ENCODE measurements at regions not wholly inside any gene's neighbourhood (a gene's known extent, or its start where the extent isn't known, plus 50 kb on each side); places are given as distances from the start of the nearest gene placed in this dataset.
"Not testable (repeated sequence)": the region's sequence is repeated elsewhere in the genome, so short reads cannot be mapped to it uniquely, and the experiment has no call there.

- ChIA-PET POLR2A (interaction anchor here (1.1 kb wide), 1 partner anchor 14 kb away, joined by 3 read pairs; no protein-coding TSS in a partner anchor), CTCF (ENCODE audit: unreplicated experiment) (no interaction called here)
- no peaks in the 10 kb centered on the region for H3K36me3 ChIP-seq (ENCODE audit: insufficient read depth, low read length)
- H3K79me2 ChIP-seq (ENCODE audit: insufficient read depth, low read depth, low read length), result no peaks in the 10 kb centered on the region
- DNase-seq (ENCODE audit: low spot score), result no peak
- H4K20me1 ChIP-seq (ENCODE audit: insufficient read depth, low read length), result no peaks in the 10 kb centered on the region
- no peak overlapping the region for H3K4me3 ChIP-seq (ENCODE audit: low read depth, low read length, poor library complexity, severe bottlenecking)
- no TSS peak for BruUV-seq (replicated peaks)
- no peak overlapping the region for H3K27ac ChIP-seq (ENCODE audit: low read depth, low read length, poor library complexity, severe bottlenecking)
- H3K4me1 ChIP-seq (ENCODE audit: insufficient read depth, low read length, poor library complexity, severe bottlenecking), result no peaks in the 10 kb centered on the region
- no peaks in the 10 kb centered on the region for H3K9me3 ChIP-seq (ENCODE audit: low read length)
- H2AFZ ChIP-seq (ENCODE audit: low read length), result no peak overlapping the region
- TF ChIP-seq EZH2phosphoT487 (IDR thresholded peaks at IDR 0.05; ENCODE audit: borderline replicate concordance, low read depth, low read length) (no peak), CTCF (conservative IDR thresholded peaks at IDR 0.05; ENCODE audit: low read length) (no peak)
- no peak overlapping the region for H3K4me2 ChIP-seq (ENCODE audit: low read length)
- intact Hi-C loops (cut with micrococcal nuclease; ENCODE audit: unreplicated experiment), result no loop called here
- no peaks in the 10 kb centered on the region for H3K9me2 ChIP-seq (ENCODE audit: insufficient read depth, low read length)
Observed at GRCh38 chr3:109864452-109864851, 527.1 kb upstream of the DPPA4 start.

GRCh38 chr3:109869586-109869985, 532.2 kb upstream of the DPPA4 start:
- intact Hi-C loops (cut with micrococcal nuclease; ENCODE audit: unreplicated experiment), result no loop called here
- no TSS peak for BruUV-seq (replicated peaks)
- DNase-seq (ENCODE audit: low spot score), result no peak
- H4K20me1 ChIP-seq (ENCODE audit: insufficient read depth, low read length), result no peaks in the 10 kb centered on the region
- H3K4me2 ChIP-seq (ENCODE audit: low read length), result no peak overlapping the region
- H3K9me3 ChIP-seq (ENCODE audit: low read length), result no peaks in the 10 kb centered on the region
- POLR2A ChIA-PET, result no interaction called here
- H3K4me3 ChIP-seq (ENCODE audit: low read depth, low read length, poor library complexity, severe bottlenecking), result no peak overlapping the region
- no peaks in the 10 kb centered on the region for H3K9me2 ChIP-seq (ENCODE audit: insufficient read depth, low read length)
- no peak overlapping the region for H3K27ac ChIP-seq (ENCODE audit: low read depth, low read length, poor library complexity, severe bottlenecking)
- no peak for TF ChIP-seq EZH2phosphoT487 (IDR thresholded peaks at IDR 0.05; ENCODE audit: borderline replicate concordance, low read depth, low read length)
- TF ChIP-seq CTCF (conservative IDR thresholded peaks at IDR 0.05; ENCODE audit: low read length), result no peak
- no peak overlapping the region for H2AFZ ChIP-seq (ENCODE audit: low read length)
- CTCF ChIA-PET (ENCODE audit: unreplicated experiment), result no interaction called here
- no peaks in the 10 kb centered on the region for H3K79me2 ChIP-seq (ENCODE audit: insufficient read depth, low read depth, low read length)
- H3K36me3 ChIP-seq (ENCODE audit: insufficient read depth, low read length), result no peaks in the 10 kb centered on the region
- no peaks in the 10 kb centered on the region for H3K4me1 ChIP-seq (ENCODE audit: insufficient read depth, low read length, poor library complexity, severe bottlenecking)

GRCh38 chr3:109874896-109875708, 537.8 kb upstream of the DPPA4 start:
- no peak for DNase-seq (ENCODE audit: low spot score)
- POLR2A ChIA-PET, result no interaction called here
- Histone ChIP-seq H3K79me2 (ENCODE audit: insufficient read depth, low read depth, low read length) (no peaks in the 10 kb centered on the region), H3K9me2 (ENCODE audit: insufficient read depth, low read length) (no peaks in the 10 kb centered on the region), H3K4me1 (ENCODE audit: insufficient read depth, low read length, poor library complexity, severe bottlenecking) (no peaks in the 10 kb centered on the region), H3K9me3 (ENCODE audit: low read length) (no peaks in the 10 kb centered on the region), H3K4me3 (ENCODE audit: low read depth, low read length, poor library complexity, severe bottlenecking) (no peak overlapping the region), H2AFZ (ENCODE audit: low read length) (no peak overlapping the region), H4K20me1 (ENCODE audit: insufficient read depth, low read length) (no peaks in the 10 kb centered on the region), H3K36me3 (ENCODE audit: insufficient read depth, low read length) (no peaks in the 10 kb centered on the region), H3K4me2 (ENCODE audit: low read length) (no peak overlapping the region), H3K27ac (ENCODE audit: low read depth, low read length, poor library complexity, severe bottlenecking) (no peak overlapping the region)
- no TSS peak for BruUV-seq (replicated peaks)
- intact Hi-C loops (cut with micrococcal nuclease; ENCODE audit: unreplicated experiment), result no loop called here
- CTCF ChIA-PET (ENCODE audit: unreplicated experiment), result no interaction called here
- TF ChIP-seq EZH2phosphoT487 (IDR thresholded peaks at IDR 0.05; ENCODE audit: borderline replicate concordance, low read depth, low read length), result no peak
- TF ChIP-seq CTCF (conservative IDR thresholded peaks at IDR 0.05; ENCODE audit: low read length), result no peak

- DNase-seq (ENCODE audit: low spot score); CTCF ChIA-PET (ENCODE audit: unreplicated experiment); H3K79me2 ChIP-seq (ENCODE audit: insufficient read depth, low read depth, low read length); H3K4me2 ChIP-seq (ENCODE audit: low read length); H3K9me2 ChIP-seq (ENCODE audit: insufficient read depth, low read length); H3K36me3 ChIP-seq (ENCODE audit: insufficient read depth, low read length); H3K4me3 ChIP-seq (ENCODE audit: low read depth, low read length, poor library complexity, severe bottlenecking); intact Hi-C loops (cut with micrococcal nuclease; ENCODE audit: unreplicated experiment); H4K20me1 ChIP-seq (ENCODE audit: insufficient read depth, low read length); H3K9me3 ChIP-seq (ENCODE audit: low read length); H3K27ac ChIP-seq (ENCODE audit: low read depth, low read length, poor library complexity, severe bottlenecking); H2AFZ ChIP-seq (ENCODE audit: low read length); BruUV-seq (replicated peaks); H3K4me1 ChIP-seq (ENCODE audit: insufficient read depth, low read length, poor library complexity, severe bottlenecking): not testable (repeated sequence)
- POLR2A ChIA-PET, result interaction anchor here (0.6 kb wide), 1 partner anchor 96 kb away, joined by 3 read pairs; no protein-coding TSS in a partner anchor
Observed at GRCh38 chr3:109877616-109878015, 540.3 kb upstream of the DPPA4 start.
